Kidney (tissue), 13 donors: ENCODE measurements at regions not wholly inside any gene's neighbourhood (a gene's known extent, or its start where the extent isn't known, plus 50 kb on each side); places are given as distances from the start of the nearest gene placed in this dataset.

Experiments
- DNase-seq, 5 donors: peaks; one replicate each; pipeline ENCODE4 v3.0.0-alpha.2; 2013 to 2020
- FAIRE-seq: peaks from 2 replicates; lab custom pipeline; 2012; peaks lifted over from hg19 to GRCh38; lab: Jason Lieb, UNC
- H3K27ac ChIP-seq, 2 donors: one replicate each; pipeline ENCODE4 v1.7.0; 2013; ENCODE audit warnings: low read depth in 2 of 2, low read length in 2 of 2, inconsistent platforms in 1 of 2
- H3K27me3 ChIP-seq: one replicate; pipeline ENCODE4 v1.7.1; 2013; ENCODE audit warnings: low read length, inconsistent platforms; ENCODE audit not compliant: control insufficient read depth, insufficient read depth
- H3K36me3 ChIP-seq, 3 donors: one replicate each; pipeline versions ENCODE4 v1.7.0 to v1.7.1; 2013; ENCODE audit warnings: low read length in 3 of 3, control low read depth in 1 of 3, inconsistent platforms in 1 of 3; ENCODE audit not compliant: insufficient read depth in 3 of 3, control insufficient read depth in 2 of 3
- H3K4me1 ChIP-seq, 3 donors: one replicate each; pipeline versions ENCODE4 v1.7.0 to v1.7.1; 2013; ENCODE audit warnings: low read length in 3 of 3, inconsistent platforms in 1 of 3, low read depth in 1 of 3; ENCODE audit not compliant: control insufficient read depth in 2 of 3, insufficient read depth in 2 of 3
- H3K4me3 ChIP-seq, 3 donors: one replicate each; pipeline versions ENCODE4 v1.7.0 to v1.8.1; 2013; ENCODE audit warnings: low read length in 3 of 3, control low read depth in 1 of 3, inconsistent platforms in 1 of 3
- H3K9ac ChIP-seq, 3 donors: one replicate each; pipeline versions ENCODE4 v1.7.0 to v1.7.1; 2013; ENCODE audit warnings: low read length in 3 of 3, control low read depth in 1 of 3, inconsistent platforms in 1 of 3
- H3K9me3 ChIP-seq, 3 donors: one replicate each; pipeline versions ENCODE4 v1.7.0 to v1.7.1; 2013; ENCODE audit warnings: low read length in 3 of 3, control low read depth in 1 of 3, inconsistent platforms in 1 of 3; ENCODE audit not compliant: control insufficient read depth in 2 of 3, insufficient read depth in 1 of 3
- intact Hi-C: fragments of 100-400 bp; cut with DNase I; formaldehyde crosslinking; loops from one replicate; pipeline ENCODE4 v1.11.1; 2022
- TF ChIP-seq, protein P1 (sequence below): IDR thresholded peaks from 3 replicates; pipeline ENCODE4 v1.5.1; 2012; ENCODE audit warnings: mild to moderate bottlenecking, moderate library complexity, borderline replicate concordance; ENCODE audit not compliant: insufficient read depth; ENCODE audit errors: extremely low read depth
- donor health status: control.
- donor health status: control.
- donor health status: control.
- donor health status: control.
- donor health status: control.
- donor health status: DM: yes; HTN: yes; CAD: no.
- donor health status: Normal renal cell carcinoma (clear cell type).

DNA sequence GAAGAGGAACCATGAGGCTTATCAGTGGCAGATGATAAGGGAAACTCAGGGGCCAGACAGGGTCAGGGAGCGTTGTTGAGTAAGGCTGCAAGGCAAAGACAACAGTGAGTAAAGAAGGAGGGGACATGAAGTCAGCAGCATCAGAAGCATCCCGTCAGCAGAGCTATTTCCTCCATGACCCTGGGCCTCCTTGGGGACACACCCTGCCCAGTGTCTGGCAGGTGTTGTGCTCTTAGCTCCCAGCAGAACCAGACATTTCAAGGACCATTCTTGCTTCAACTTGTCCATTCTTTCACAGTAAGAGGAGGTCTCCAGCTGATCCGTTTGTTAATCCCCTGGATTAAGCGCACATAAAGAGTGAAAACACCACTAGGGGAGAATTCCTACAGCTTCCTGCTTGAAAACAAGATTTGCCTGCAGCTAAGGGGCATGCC, 88.7 kb upstream of the MEIS1 start:
- Histone ChIP-seq H3K9me3 (no peaks in the 10 kb centered on the region), H3K36me3 (no peaks in the 10 kb centered on the region), H3K27ac (no peak overlapping the region), H3K4me1 (no peaks in the 10 kb centered on the region), H3K9ac (no peak overlapping the region), H3K27me3 (no peaks in the 10 kb centered on the region), H3K4me3 (no peak overlapping the region)
- DNase-seq (no peak), FAIRE-seq (no peak)
- intact Hi-C loops: no loop called here
- TF ChIP-seq, protein P1, sequence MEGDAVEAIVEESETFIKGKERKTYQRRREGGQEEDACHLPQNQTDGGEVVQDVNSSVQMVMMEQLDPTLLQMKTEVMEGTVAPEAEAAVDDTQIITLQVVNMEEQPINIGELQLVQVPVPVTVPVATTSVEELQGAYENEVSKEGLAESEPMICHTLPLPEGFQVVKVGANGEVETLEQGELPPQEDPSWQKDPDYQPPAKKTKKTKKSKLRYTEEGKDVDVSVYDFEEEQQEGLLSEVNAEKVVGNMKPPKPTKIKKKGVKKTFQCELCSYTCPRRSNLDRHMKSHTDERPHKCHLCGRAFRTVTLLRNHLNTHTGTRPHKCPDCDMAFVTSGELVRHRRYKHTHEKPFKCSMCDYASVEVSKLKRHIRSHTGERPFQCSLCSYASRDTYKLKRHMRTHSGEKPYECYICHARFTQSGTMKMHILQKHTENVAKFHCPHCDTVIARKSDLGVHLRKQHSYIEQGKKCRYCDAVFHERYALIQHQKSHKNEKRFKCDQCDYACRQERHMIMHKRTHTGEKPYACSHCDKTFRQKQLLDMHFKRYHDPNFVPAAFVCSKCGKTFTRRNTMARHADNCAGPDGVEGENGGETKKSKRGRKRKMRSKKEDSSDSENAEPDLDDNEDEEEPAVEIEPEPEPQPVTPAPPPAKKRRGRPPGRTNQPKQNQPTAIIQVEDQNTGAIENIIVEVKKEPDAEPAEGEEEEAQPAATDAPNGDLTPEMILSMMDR: no peak

DNA sequence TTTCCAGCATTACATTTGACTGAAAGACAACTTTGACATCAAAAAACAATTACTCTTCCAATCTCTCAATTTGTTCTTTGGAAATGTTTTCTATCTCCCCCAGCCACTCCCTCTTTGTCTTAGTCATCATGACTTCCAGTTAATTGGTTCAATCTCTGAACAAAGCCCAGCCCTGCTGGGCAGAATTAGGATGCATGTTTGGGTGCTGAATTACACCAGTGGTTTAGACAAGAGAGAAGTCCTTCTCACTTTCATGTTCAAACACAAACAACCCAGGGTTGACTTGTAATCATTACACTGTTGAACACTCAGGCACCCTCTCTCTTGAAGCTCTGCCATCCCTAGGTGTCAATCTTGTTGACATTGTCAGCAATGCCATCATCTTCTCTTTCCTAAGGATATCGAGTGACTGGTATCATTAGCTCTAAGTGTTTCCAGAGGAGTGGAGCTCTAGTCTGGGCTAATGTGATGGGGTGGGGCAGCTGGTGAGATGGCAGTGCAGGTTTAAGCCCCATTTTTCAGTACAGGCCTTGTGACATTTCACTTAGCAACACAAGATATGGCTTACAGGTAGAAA, 90.8 kb upstream of the MEIS1 start:
- no peaks in the 10 kb centered on the region for H3K4me1 ChIP-seq
- no peak overlapping the region for H3K4me3 ChIP-seq
- intact Hi-C loops: no loop called here
- no peaks in the 10 kb centered on the region for H3K27me3 ChIP-seq
- FAIRE-seq (no peak), DNase-seq (no peak)
- H3K27ac ChIP-seq: no peak overlapping the region
- no peaks in the 10 kb centered on the region for H3K36me3 ChIP-seq
- H3K9me3 ChIP-seq: no peaks in the 10 kb centered on the region
- TF ChIP-seq, protein P1: no peak
- H3K9ac ChIP-seq: no peak overlapping the region

DNA sequence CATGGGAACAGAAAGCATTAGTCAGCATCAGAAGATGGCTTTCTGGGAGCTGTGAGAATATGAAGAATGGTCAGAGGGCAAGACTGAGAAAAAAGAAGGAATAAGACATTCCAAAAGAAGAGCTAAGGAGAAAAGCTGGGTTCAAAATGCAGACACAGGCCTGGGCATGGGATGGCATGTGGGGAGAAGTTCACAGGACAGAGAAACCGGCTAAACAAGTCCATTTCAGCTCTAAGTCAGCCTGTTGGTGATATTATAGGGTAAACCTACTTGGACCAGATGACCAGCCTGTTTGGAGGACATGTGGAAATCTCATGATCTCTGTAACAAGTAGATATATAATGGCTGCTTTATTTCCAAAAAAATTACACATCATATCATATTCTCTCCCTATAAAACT, 91.7 kb upstream of the MEIS1 start:
- Histone ChIP-seq H3K27ac (no peak overlapping the region), H3K9ac (no peak overlapping the region), H3K36me3 (no peaks in the 10 kb centered on the region), H3K27me3 (no peaks in the 10 kb centered on the region), H3K9me3 (no peaks in the 10 kb centered on the region), H3K4me1 (no peaks in the 10 kb centered on the region), H3K4me3 (no peak overlapping the region)
- TF ChIP-seq, protein P1: no peak
- intact Hi-C loops: no loop called here
- FAIRE-seq: no peak
- no peak for DNase-seq

DNA sequence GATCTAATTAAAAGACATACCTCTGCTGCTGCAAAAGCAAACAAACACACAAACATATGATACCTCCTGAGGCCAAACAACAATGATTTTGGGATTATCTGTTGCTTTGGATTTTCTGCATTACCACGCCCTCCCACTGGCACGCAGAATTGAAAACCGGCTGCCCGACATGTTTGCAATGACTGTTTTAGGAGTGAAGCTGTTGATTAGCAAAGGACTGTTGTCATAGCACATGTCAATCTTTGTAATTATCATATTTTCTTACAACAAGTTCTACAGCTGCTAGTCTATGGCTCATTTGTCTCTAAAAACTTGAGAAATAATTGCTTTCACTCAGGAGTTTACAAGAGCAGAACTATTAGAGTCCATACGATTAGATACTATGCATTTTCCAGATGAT, 94.4 kb upstream of the MEIS1 start:
- no peak for FAIRE-seq
- DNase-seq: no peak
- no peak overlapping the region for H3K9ac ChIP-seq
- intact Hi-C loops: no loop called here
- no peaks in the 10 kb centered on the region for H3K9me3 ChIP-seq
- no peaks in the 10 kb centered on the region for H3K27me3 ChIP-seq
- H3K27ac ChIP-seq: no peak overlapping the region
- TF ChIP-seq, protein P1: no peak
- no peaks in the 10 kb centered on the region for H3K4me1 ChIP-seq
- H3K4me3 ChIP-seq: no peak overlapping the region
- no peaks in the 10 kb centered on the region for H3K36me3 ChIP-seq
